Liver (tissue), 3 donors: ENCODE measurements at regions not wholly inside any gene's neighbourhood (a gene's known extent, or its start where the extent isn't known, plus 50 kb on each side); places are given as distances from the start of the nearest gene placed in this dataset.

Experiments
- CTCF ChIP-seq: fragments of 150-350 bp; IDR thresholded peaks from 2 replicates; pipeline ENCODE4 v1.5.1; 2017; ENCODE audit warnings: improper control_type of control experiment, low read depth, low read length; ENCODE audit not compliant: missing input control
- EGR1 ChIP-seq, 2 donors: IDR thresholded peaks; 2 replicates each; pipeline ENCODE4 v1.6.1; 2016 to 2018; ENCODE audit warnings: antibody characterized with exemption in 2 of 2, low read depth in 2 of 2
- GABPA ChIP-seq, 2 donors: IDR thresholded peaks in 1 of 2; conservative IDR thresholded peaks in 1 of 2; 2 replicates each; pipeline ENCODE4 v1.6.1; 2016; ENCODE audit warnings: antibody characterized with exemption in 2 of 2, mild to moderate bottlenecking in 1 of 2, moderate library complexity in 1 of 2
- HNF4G ChIP-seq: IDR thresholded peaks from 2 replicates; pipeline ENCODE4 v1.6.1; 2016; ENCODE audit warnings: antibody characterized with exemption
- MAX ChIP-seq: IDR thresholded peaks from 2 replicates; pipeline ENCODE4 v1.6.1; 2016; ENCODE audit warnings: antibody characterized with exemption
- NR2F2 ChIP-seq: IDR thresholded peaks from 2 replicates; pipeline ENCODE4 v1.6.1; 2016; ENCODE audit warnings: antibody characterized with exemption
- RAD21 ChIP-seq, 2 donors: IDR thresholded peaks; 2 replicates each; pipeline ENCODE4 v1.6.1; 2016; ENCODE audit warnings: antibody characterized with exemption in 2 of 2, mild to moderate bottlenecking in 2 of 2
- REST ChIP-seq: IDR thresholded peaks from 2 replicates; pipeline ENCODE4 v1.6.1; 2016; ENCODE audit warnings: antibody characterized with exemption, mild to moderate bottlenecking
- TAF1 ChIP-seq: conservative IDR thresholded peaks from 2 replicates; pipeline ENCODE4 v1.6.1; 2016; ENCODE audit warnings: antibody characterized with exemption, mild to moderate bottlenecking
- donor health status: healthy.
- donor health status: healthy.

GRCh38 chr3:115359536-115359935 lies 212.4 kb upstream of the ZBTB20 start:
- TF ChIP-seq CTCF (no peak), REST (no peak), NR2F2 (no peak), RAD21 (IDR thresholded peaks at IDR 0.05) (no peak), HNF4G (no peak), GABPA (IDR thresholded peaks at IDR 0.05 in 1 of 2, conservative IDR thresholded peaks at IDR 0.05 in 1 of 2) (no peak), MAX (no peak), EGR1 (IDR thresholded peaks at IDR 0.05; ENCODE audit: low read depth in 2 of 2) (no peak), TAF1 (no peak)
